GM18907 (cell line): ENCODE measurements at regions not wholly inside any gene's neighbourhood (a gene's known extent, or its start where the extent isn't known, plus 50 kb on each side); places are given as distances from the start of the nearest gene placed in this dataset.

Experiments used
- ATAC-seq: cut with Tn5 transposase; IDR thresholded peaks from one replicate; pipeline ENCODE4 v1.9.1; 2021; ENCODE audit warnings: mild to moderate bottlenecking, moderate library complexity; ENCODE audit not compliant: unreplicated experiment

DNA sequence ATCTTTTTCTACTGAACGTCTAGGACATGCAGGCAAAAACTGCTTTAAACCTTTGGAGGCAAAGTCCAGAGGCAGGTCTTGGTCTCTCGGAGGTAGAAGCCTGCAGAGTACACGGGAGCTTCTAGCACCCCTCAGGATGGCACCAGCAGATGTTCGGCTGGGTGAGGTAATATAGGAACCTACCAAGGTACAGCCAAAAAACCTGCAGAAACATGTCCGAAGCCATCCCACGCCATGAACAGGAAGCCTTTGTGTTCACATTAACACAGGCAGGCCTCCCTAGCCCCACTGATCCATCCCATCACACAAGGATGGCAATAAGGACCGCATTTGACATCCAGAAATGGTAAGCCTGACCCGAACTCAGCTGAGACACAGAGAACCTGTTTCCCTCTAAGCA, 157.9 kb upstream of the HES1 start:
- ATAC-seq, result no peak

DNA sequence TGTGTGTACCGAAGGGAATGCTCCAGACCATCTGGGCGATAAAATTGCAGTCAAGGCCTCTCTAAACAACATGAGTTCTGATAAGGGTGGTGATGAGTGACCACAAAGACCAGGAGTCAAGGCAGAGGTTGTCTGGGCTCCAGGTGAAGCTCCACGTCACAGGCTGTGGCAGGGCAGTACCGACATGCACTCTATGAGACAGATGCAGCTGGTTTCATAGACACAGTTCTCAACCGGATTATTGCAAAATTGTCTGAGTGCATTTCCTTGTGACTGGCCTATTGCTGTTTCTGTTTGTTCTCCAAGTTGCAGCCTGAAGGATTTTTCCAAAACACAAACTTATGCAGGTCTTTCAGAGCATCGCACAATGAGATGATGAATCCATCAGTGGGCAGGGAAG, 157.5 kb upstream of the HES1 start:
- ATAC-seq, result no peak

DNA sequence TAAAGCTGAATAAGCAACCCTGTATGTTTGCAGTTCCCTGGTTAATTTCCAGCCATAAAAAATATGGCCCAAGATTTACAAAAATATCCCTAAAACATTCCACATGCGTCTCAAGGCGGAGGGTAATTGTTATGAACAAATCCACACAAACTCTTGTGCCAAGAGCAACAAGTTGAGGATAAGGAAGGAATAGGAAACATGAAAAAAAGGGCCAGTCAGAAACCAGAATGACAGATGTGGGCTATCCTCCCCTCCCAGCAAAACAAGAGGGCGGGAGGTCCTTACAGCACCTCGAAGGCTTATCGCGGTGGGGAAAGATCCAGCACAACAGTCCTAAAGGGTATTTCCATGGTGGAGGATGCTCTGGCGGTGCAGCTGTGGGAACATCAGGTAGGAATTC, 155.6 kb upstream of the HES1 start:
- ATAC-seq, result no peak

DNA sequence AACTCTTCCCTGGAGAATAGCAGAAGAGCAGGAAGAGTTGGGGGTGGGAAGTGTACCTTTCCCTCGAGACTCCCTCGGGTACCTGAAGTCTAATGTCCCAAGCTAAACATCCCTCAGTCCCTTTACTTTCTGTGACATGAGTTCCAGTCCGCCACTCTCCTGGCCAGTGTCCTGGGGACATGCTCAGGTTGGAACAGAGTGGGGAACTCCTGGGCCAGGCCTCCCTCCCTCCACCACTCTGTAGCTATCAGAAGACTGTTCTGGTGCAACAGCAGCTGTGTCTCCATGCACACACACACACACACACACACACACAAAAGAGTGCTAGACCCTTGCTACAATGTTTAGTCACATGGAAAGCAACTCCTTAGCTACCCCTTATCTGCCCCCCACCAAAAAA, 155.0 kb upstream of the HES1 start:
- ATAC-seq, result no peak

DNA sequence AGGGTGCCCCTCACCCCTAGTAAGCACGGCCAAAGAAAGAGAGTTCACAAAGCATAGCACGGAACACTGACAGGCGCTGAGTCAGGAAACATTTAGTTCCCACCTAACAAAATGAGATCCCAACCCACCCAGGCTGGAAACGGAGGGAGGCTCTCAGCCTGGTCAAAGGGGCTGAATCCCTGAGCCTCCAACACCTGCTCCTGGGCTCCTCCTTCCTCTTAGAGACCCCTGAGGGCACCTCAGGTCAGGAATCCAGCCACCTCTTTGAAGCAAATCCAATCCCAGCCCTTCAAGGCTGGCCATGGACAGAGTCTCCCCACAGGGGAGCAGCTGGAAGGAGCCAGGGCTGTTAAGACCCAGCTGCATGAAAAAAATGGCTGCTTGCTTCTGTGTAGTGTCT, 154.4 kb upstream of the HES1 start:
- no peak for ATAC-seq

DNA sequence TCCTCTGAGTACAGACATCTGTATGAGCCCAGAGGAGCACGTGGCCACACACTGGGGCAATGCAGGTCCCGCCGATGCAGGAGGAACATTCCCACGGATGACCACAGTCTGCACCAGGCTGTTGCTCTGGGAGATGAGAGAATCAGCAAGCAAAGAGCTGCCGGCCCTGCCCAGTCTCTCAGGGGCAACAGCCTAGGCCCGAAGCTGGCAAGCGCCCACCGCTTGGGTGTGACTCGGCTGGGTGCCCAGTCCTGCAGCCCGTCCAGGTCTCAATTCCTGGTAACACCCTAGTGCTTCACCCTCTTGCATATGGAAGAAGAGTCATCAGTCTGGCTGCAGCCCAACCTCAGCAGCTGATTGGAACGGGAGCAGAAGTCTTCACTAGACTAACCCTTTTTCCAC, 153.7 kb upstream of the HES1 start:
- ATAC-seq, result no peak

DNA sequence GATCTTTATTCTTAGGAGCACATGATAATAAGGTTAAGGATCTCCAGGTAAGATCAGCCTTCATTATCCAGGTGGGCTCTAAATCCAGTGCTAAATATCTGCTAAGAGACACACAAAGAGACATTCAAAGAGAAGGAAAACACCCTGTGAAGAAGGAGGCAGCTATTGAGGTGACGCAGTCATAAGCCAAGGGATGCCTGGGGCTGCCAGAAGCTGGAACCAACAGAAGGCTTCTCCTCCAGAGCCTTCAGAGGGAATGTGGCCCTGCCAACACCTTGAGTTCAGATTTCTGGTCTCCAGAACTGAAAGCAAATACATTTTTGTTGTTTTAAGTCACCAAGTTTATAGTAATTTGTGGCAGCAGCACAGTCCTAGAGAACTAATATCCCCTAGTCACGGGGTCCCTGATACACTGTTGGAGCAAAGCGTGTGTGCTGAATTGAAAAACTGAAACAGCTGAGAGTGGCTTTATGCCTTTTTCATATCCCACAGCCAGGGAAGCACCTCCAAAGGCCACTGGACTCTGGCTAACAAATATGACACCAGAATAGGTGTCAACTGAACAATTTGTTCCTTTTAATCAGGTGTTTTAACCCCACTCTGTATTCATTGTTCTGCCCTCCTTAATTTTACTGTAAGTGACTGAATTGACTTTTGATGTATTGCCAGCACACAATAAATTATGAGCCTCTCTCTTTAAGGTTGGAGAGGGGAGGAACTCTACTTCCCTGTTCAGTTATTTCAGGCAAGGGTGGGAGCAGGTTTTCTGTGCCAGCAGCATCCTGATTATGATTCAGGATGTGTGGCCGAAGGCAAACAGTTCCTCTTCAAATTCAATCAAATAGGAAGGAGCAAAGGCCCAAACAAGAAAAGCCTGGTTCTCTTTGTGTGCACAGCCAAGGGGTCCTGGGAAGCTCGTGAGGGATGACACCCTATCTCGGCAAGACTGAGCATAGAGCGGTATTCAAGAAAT, 151.8 kb upstream of the HES1 start:
- no peak for ATAC-seq

DNA sequence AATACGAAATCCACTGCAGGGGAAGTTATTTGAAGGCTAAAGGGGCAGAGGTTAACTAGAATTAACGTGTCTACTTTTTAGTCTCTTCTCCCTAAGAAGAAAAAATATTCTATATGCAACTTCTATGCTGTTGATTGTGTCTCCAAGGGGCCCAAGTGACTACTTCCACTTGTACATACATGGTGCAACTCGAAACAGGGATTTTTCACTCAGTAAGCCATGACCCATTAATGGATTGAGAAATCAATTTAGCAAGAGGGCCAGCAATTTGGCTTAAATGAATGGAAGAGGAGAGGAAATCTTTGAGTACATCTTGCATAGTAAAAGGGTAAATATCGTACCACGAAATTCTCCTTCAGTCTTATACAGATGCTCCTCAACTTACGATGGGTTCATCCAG, 151.1 kb upstream of the HES1 start:
- ATAC-seq, result no peak

DNA sequence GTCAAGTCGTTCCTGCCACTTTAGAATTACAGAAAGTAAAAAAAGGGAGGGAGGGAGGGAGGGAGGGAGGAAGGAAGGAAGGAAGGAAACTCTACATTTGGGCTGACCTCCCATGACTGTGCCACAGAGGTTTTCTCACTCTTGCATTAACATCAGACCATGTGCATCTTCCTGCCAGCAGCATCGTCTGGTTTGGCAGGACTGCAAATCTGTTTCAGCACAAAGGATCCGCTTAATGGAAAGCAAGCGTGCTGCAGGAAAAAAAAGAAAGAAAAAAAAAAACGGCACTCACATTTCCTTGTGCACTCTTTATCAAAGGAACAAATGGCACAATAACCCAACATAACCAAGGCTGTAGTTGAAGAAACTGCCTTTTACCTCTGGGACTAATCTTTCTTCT, 148.8 kb upstream of the HES1 start:
- no peak for ATAC-seq

DNA sequence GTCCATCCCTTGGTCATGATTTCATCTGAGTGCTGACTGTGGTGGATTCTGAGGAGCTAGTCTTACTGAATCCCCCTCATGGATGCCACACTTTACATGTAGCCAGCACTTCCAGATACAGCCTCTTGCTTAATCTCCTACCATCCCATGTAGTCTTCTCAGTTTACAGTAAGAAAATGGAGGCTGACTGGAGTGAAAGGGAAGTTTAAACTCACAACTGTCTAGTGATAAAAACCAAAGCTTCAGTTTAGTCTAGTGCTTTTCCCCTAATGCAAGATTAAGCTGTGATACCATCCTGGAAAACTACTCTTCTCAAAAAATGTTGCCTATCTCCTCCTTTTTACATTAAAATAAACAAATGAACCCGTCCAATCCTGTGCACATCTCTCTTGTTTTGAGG, 146.8 kb upstream of the HES1 start:
- no peak for ATAC-seq

DNA sequence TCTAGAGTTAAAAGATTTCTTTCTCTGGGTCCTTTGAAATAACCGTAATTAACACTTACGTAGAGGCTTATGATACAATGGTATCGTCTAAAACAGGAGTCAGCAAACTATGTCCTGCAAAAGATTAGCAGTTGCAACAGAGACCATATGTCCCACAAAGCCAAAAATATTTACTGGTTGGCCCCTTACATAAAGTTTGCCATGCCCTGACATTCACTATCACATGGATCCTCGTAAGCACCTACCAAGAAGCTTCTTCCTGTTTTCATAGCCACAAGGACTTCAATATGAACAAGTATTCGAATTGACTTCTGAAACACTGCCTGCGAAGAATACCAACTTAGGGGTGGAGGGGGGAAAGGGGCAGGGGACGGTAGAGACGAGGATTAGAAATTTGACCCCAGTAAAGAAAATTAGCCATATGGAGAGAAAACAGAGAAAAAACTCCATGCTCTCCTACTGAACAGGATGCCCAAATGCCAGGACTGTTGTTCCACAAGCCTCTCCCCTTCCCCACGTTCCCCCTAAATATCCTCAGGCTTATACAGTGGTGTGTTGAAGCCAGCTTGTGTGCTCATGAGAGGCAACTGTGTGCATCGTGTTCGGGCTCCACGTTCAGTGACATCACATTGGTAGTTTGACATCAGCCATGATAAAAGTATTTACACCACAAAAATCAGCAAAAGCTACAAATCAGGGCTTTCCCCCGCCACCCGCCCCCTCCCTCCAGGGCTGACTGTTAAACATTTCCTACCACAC, 144.1 kb upstream of the HES1 start:
- no peak for ATAC-seq

DNA sequence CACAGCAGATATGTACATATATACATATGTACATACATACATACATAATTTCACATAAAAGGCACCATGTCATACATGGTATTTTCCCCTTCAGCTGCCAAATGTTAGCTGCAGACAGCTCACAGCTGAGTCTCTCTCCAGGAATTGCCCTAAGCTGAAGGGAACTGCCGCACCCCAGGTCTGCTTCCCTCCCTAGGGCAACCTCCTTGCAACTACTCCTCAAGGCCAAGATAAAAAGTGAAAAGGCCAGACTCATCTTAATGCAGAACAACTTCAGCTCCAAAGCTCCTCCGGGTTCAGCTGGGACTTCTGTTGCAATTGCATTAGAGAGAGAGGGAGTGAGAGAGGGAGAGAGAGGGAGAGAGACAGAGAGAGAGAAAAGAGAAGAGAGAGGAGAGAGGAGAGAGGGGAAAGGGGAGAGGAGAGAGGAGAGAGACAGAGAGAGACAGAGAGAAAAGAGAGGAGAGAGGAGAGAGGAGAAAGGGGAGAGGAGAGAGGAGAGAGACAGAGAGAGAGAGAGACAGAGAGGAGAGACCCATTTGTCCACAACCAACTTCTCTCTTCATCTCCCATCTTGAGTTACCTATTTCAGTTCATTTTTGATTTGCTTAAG, 143.4 kb upstream of the HES1 start:
- no peak for ATAC-seq

DNA sequence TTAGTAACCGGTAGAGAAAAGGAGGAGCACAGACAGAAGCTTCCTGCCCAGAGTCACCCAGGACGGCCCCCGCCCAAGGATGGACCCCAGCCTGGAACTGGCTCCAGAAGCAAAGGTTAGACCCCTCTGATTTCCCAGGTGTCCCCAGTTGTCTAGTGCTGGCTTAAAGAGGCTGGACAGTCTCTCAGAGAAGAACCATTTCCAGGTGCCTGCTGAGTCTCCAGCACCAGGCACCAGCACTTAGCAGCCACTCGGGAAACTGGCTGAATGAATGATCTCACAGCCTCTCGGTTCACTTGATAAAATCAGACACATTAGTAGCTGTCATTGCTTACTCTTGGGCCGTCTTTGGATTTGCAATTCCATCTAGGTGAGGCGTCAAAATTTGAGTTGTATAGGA, 139.7 kb upstream of the HES1 start:
- ATAC-seq, result no peak

DNA sequence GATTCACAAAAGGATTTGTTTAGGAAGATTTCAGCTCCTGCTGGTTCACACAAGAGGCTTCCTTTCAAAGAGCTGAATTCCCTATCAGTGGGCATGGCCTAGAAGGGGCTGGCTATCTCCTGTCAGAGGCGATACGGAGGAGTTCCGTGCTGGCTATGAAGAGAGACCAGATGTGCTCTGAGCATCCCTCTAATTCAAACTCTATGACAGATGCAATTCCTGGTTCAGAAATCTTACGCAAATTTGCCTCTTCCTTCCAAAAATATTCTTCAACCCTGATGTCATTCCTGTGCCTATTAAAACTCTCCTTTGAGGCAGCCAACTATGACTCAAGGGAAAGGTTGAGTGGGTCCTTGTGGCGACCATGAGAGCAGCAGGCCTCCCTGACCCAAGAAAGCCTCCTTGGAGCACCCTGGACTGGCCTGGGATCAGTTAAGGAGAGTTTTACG, 139.3 kb upstream of the HES1 start:
- ATAC-seq, result no peak

DNA sequence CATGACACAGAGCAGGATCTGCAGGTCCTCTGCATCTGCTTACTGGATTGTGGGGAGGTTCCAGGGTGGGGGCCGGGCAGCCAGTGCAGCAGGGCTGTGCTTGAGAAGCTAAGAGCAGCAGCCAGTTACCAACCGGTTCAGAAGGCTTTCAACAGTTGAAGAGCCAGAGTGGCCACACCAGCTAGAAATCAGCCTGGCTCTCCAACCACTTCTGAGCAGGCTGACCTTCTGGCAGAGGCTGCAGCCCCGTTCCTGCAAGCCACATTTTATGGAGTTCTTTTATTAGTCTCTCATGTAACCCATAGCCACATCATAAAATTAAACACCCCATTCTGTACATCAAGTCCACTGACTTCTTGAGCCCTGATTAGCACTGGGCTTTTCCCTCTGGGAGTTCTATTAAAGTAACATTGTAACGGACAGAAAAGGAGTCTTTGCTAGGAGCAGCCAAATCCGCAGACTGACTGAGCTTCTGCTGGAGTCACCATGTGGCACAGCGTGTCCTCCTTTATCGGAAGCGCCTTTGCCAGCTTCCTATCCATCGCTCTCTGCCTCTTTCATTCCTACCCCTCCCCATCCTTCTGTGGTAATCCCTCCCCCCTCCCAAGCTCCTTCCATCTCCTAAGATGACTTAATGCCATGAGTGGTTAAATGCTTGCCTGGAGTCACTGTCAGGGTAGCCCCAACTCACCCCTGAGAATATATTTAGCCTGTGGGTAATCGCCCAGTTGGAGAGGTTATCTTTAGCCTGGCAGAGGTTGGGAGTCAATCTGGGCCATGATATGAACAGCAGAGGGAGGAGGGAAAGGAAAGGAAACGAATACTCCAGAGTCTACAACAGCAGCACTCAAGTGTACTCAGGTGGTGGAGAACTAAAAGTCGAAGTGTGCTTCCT, 138.5 kb upstream of the HES1 start:
- ATAC-seq, result no peak

DNA sequence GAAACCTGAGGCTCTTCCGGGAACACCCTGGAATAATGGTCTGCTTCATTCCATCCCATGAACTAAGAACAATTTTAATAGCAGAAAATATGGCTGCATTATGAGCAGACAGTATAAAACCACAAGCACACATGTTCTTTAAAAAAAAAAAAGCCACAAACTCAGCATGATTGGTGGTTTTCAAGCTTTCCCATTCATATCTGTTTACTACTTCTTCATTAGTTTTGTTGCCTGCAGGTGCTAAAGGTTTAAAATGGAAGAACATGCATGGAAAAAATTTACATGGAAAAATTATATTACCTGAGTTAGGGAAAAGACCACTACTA, 137.9 kb upstream of the HES1 start:
- no peak for ATAC-seq

DNA sequence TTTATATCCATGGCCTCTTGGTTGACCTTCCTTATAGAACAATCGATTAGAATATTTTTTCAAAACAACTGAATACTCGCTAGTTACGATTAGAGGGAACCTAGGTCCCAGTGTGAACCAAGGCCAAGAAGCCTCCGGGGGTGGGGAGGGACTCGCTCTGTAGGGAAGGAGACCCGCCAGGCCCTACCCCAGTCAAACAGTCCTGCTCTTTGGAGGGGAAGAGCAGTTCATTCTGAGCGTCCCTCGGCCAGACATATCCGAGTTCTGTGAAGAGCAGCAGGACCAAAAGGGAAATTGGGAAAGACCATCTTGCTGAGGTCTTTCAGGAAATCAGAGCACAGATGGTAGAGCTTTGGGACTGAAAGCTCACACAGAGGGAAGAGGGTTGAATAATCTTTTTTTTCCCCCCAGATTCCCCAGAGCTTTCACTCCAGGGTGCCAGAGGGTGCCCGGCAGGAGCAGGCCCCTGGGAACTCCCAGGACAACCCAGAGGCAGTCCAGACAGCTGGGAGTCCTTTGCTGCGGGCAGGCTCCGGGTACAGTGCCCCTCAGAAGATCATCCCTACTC, 137.2 kb upstream of the HES1 start:
- no peak for ATAC-seq

DNA sequence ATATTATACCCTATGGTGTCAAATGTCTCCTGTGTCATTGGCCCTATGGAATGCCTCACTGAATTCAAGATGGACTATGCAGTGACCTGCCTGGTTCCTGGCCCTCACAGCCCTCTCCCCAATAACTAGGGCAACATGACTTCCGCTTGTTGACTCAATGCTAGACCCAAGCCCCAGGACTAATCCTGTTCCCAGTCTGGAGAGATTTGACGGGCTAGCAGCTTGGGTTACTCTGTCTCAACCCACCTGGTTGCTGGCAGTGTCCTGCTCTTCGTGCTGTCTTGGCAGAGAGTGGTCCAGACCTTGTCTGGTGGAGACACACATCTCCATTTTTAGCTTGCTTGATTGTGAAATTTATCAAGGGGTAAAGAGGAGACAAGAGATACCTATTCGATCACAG, 135.8 kb upstream of the HES1 start:
- no peak for ATAC-seq

DNA sequence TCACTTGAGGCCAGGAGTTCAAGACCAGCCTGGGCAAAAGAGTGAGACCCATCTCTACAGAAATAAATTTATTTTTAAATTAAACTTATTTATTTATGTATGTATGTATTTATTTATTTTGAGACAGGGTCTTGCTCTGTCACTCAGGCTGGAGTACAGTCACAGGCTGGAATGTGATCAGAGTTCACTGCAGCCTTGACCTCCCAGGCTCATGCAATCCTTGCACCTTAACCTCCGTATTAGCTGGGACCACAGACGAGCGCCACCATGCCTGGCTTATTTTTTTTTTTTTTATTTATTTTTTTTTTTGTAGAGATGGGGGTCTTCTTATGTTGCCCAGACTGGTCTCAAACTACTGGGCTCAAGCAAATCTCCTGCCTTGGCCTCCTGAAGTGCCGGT, 135.2 kb upstream of the HES1 start:
- ATAC-seq, result no peak

DNA sequence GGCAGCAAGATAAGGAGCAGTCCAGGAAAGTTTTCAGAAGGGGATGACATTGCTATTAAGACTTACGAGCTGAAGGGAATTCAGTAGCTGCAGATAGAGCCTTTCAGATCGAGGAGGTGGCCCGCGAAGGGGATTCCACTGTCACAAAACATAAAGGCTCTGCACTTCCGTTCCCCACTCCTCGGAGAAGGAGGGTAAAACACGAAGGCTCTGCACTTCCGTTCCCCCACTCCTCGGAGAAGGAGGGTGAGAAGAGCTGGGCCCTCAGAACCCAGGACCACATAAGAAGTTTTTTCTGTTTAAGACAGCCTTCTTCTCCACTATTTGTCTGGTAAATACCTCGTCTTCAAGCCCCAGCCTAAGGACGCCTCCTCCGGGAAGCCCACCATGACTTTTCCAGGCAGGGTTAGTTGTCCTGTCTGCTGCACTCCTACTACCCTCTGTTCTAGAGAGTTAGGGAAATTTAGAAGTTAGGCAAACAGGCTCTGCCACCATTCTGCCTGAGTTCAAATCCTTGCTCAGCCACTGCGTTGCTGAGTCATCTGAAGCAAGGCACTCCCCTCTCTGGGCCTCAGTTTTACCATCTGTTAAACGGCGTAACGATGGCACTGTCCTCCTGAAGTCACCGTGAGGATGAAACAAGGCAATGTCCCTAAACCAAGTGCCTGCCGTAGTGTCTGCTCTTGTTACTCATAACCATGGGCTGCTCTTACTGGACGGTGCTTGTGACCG, 134.1 kb upstream of the HES1 start:
- ATAC-seq, result no peak
